Osteocyte (in vitro differentiated cells): ENCODE measurements at regions not wholly inside any gene's neighbourhood (a gene's known extent, or its start where the extent isn't known, plus 50 kb on each side); places are given as distances from the start of the nearest gene placed in this dataset.

Experiments
- DNase-seq: peaks from one replicate; pipeline ENCODE4 v3.0.0; 2021; ENCODE audit warnings: mixed read lengths; ENCODE audit not compliant: unreplicated experiment; ENCODE audit errors: extremely low spot score
- H3K27ac Mint-ChIP-seq: one replicate; pipeline ENCODE4 v1.8.0; 2021; ENCODE audit warnings: mild to moderate bottlenecking, mixed read lengths; ENCODE audit not compliant: unreplicated experiment
- H3K27me3 Mint-ChIP-seq: one replicate; pipeline ENCODE4 v1.8.0; 2021; ENCODE audit warnings: mixed read lengths; ENCODE audit not compliant: unreplicated experiment
- H3K36me3 Mint-ChIP-seq: one replicate; pipeline ENCODE4 v1.8.0; 2021; ENCODE audit warnings: mixed read lengths; ENCODE audit not compliant: unreplicated experiment
- H3K4me1 Mint-ChIP-seq: one replicate; pipeline ENCODE4 v1.8.0; 2021; ENCODE audit warnings: mixed read lengths; ENCODE audit not compliant: unreplicated experiment
- H3K4me3 Mint-ChIP-seq: one replicate; pipeline ENCODE4 v1.8.0; 2021; ENCODE audit warnings: mild to moderate bottlenecking, moderate library complexity, mixed read lengths; ENCODE audit not compliant: unreplicated experiment
- H3K9me3 Mint-ChIP-seq: one replicate; pipeline ENCODE4 v1.8.0; 2021; ENCODE audit warnings: mixed read lengths; ENCODE audit not compliant: unreplicated experiment
- CTCF ChIP-seq: fragments of 200-600 bp; sonication (generic); IDR thresholded peaks from 2 replicates; pipeline ENCODE4 v1.5.0; 2021; ENCODE audit warnings: antibody characterized with exemption, mild to moderate bottlenecking, moderate library complexity

- DNase-seq = no peak
- no peaks in the 10 kb centered on the region for H3K4me1 Mint-ChIP-seq
- H3K9me3 Mint-ChIP-seq = peaks cover 8% of the 10 kb centered on the region
- H3K4me3 Mint-ChIP-seq = no peak overlapping the region
- no peaks in the 10 kb centered on the region for H3K36me3 Mint-ChIP-seq
- peaks cover 5% of the 10 kb centered on the region for H3K27me3 Mint-ChIP-seq
- no peak for TF ChIP-seq CTCF
- H3K27ac Mint-ChIP-seq = no peak overlapping the region
Measured at GRCh38 chr6:116982401-116982800, 105.4 kb downstream of the RFX6 start.

DNA sequence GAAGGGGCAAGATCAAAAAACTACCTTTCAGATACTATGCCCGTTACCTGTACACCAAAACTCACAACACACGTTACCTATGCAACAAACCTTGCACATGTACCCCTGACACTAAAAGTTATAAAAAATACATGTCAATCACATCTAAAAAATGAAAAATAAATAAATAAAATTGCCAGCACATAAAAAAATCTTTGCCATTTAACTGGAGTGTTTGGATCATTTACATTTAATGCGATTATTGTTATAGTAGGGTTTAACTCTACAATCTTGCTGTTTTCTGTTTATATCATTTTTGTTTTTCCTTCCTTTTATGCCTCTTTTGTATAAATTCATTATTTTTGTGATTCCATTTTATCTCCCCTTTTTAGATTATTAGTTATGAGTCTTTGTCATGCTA lies 106.3 kb downstream of the RFX6 start:
- no peak for TF ChIP-seq CTCF
- H3K4me1 Mint-ChIP-seq = no peaks in the 10 kb centered on the region
- H3K9me3 Mint-ChIP-seq = peaks cover 8% of the 10 kb centered on the region
- no peaks in the 10 kb centered on the region for H3K36me3 Mint-ChIP-seq
- peaks cover 3% of the 10 kb centered on the region for H3K27me3 Mint-ChIP-seq
- DNase-seq = no peak
- no peak overlapping the region for H3K4me3 Mint-ChIP-seq
- no peak overlapping the region for H3K27ac Mint-ChIP-seq

GRCh38 chr6:116986819-116987218 lies 109.8 kb downstream of the RFX6 start:
- no peaks in the 10 kb centered on the region for H3K4me1 Mint-ChIP-seq
- peaks cover 8% of the 10 kb centered on the region for H3K9me3 Mint-ChIP-seq
- no peak for TF ChIP-seq CTCF
- H3K4me3 Mint-ChIP-seq = no peak overlapping the region
- H3K27me3 Mint-ChIP-seq = peaks cover 3% of the 10 kb centered on the region
- no peaks in the 10 kb centered on the region for H3K36me3 Mint-ChIP-seq
- DNase-seq = no peak
- no peak overlapping the region for H3K27ac Mint-ChIP-seq

DNA sequence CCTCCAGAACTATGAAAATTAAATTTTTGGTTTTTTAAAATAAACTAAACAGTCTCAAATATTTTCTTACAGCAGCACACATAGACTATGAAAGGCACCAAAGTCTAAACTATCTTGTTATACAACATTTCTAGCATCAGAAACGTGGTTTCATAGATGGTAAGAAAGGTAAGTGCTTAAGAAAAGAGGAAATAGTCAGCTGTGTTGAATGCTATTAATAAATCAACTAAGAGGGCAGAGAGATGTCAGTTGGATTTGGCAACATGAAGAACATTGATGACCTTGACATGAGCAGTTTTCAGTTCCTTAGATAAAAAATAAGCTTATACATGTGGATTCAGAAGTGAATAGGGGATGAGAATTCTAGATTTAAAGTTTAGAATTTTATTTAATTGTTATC lies 113.6 kb downstream of the RFX6 start:
- H3K27me3 Mint-ChIP-seq = peaks cover 2% of the 10 kb centered on the region

DNA sequence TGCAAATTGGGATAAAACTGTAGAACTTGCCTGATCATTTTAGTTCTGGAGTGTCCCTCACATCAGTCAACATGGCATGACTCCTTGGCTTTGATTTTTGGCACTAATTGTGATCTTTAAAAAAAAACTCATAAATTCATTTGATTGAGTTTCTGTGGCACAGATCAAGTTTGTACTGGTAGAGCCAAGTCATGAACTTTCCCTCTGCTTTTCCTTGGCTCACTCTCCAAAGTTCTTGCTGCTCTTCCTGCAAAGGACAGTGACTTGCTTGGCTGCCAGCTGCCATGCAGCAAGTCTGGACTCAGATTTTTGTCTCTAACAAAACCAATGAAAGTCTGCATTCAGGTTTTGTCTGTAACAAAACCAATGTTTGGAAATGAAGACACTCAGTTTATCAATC lies 115.5 kb downstream of the RFX6 start:
- Mint-ChIP-seq H3K4me1 (no peaks in the 10 kb centered on the region), H3K36me3 (no peaks in the 10 kb centered on the region), H3K9me3 (no peaks in the 10 kb centered on the region), H3K4me3 (no peak overlapping the region), H3K27me3 (peaks cover 2% of the 10 kb centered on the region), H3K27ac (no peak overlapping the region)
- no peak for DNase-seq
- TF ChIP-seq CTCF = no peak

More for the DNA sequence above, 113.6 kb downstream of the RFX6 start:
- Mint-ChIP-seq H3K9me3 (no peaks in the 10 kb centered on the region), H3K36me3 (no peaks in the 10 kb centered on the region), H3K4me3 (no peak overlapping the region), H3K4me1 (no peaks in the 10 kb centered on the region), H3K27ac (no peak overlapping the region)
- TF ChIP-seq CTCF = no peak
- no peak for DNase-seq
